ENCODE measurements at regions not wholly inside any gene's neighbourhood (a gene's known extent, or its start where the extent isn't known, plus 50 kb on each side); places are given as distances from the start of the nearest gene placed in this dataset.

DNA sequence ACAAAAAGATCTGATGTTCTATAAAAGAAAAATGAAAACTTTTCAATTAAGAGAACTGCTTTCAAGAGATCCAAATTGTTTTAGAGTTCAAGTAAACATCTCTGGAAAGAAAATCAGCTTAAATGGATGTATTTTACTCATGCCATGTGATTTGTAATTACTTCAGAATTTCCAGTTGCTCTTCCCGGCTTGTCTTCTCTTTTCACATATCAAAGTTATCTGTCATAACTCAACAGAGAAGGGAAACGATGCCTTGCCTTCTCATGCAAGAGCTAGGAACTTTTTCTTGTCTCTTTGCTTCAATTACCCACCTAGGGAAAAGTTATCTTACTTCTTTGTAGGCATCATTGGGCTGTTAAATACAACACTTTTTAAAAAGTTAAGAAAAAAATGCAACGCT is 255.2 kb upstream of the POU2AF2 start:
- TF ChIP-seq POLR2AphosphoS5 (IDR thresholded peaks at IDR 0.05) (no peak), EP300 (IDR thresholded peaks at IDR 0.05) (no peak), POLR2A (IDR thresholded peaks at IDR 0.05) (no peak)
- TF ChIP-seq, protein P1, sequence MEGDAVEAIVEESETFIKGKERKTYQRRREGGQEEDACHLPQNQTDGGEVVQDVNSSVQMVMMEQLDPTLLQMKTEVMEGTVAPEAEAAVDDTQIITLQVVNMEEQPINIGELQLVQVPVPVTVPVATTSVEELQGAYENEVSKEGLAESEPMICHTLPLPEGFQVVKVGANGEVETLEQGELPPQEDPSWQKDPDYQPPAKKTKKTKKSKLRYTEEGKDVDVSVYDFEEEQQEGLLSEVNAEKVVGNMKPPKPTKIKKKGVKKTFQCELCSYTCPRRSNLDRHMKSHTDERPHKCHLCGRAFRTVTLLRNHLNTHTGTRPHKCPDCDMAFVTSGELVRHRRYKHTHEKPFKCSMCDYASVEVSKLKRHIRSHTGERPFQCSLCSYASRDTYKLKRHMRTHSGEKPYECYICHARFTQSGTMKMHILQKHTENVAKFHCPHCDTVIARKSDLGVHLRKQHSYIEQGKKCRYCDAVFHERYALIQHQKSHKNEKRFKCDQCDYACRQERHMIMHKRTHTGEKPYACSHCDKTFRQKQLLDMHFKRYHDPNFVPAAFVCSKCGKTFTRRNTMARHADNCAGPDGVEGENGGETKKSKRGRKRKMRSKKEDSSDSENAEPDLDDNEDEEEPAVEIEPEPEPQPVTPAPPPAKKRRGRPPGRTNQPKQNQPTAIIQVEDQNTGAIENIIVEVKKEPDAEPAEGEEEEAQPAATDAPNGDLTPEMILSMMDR (IDR thresholded peaks at IDR 0.05) = no peak
- H3K4me3 ChIP-seq = no peak overlapping the region
- no peaks in the 10 kb centered on the region for H3K36me3 ChIP-seq
- no peaks in the 10 kb centered on the region for H3K27me3 ChIP-seq
- no peaks in the 10 kb centered on the region for H3K9me3 ChIP-seq
- WGBS = 69% methylated on average over 3 of the region's 3 CpGs
- H3K4me1 ChIP-seq = peaks cover 8% of the 10 kb centered on the region
- DNase-seq (ENCODE audit: low spot score in 2 of 2) = no peak
- no peak overlapping the region for H3K27ac ChIP-seq

DNA sequence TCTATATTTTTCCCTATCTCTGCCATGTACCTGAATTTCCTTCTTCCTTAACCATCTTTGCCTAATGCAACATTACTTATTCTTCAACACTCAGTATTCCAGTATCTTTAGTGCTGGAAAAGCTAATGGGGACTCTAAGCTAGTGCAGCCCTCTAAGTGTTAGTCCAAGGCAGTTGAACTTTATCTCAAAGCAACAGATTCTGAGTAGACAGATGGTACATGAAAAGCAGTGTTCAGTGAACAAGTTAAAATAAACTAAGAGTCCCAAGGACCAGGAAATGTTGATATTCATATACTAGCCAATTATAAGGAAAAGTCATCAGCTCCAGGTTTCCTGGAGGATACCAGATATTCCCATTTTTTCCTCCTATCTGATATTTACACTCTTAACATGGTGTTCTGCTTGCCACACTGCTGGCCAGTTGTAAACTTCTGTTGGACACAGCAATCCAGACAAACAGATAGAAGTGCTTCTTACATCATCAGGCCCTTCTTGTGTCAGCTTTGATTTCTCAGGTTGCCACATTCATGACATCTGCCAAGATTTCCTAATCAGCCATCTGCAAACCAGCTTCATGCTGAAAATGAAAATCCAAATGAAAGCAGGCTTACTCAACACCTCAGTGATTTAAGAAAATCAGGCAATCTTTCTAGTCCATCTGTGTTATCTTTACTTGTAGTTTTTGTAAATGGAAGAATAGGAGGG is 255.9 kb upstream of the POU2AF2 start:
- no peak overlapping the region for H3K4me3 ChIP-seq

DNA sequence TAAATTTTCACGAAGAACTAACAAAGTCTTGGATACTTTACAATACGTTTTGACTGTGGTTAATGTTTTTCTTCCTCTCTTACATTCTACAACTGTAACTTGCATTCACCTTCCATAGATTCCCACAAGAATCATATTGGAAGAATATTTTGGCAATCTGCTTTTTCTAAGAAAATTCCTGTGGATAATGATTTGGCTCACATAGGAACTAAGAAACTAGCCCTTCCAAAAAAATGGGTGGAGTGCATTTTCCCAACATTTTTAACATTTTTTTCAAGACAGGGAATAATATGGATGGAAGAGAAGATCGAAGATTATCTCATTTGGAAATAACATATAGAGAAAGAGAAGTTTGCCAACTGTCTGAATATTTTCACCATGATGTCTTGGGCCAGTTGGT is 256.9 kb upstream of the POU2AF2 start:
- H3K27me3 ChIP-seq = no peaks in the 10 kb centered on the region
- H3K36me3 ChIP-seq = no peaks in the 10 kb centered on the region
- no peak overlapping the region for H3K27ac ChIP-seq
- no peak for DNase-seq (ENCODE audit: low spot score in 2 of 2)
- H3K9me3 ChIP-seq = no peaks in the 10 kb centered on the region
- peaks cover 8% of the 10 kb centered on the region for H3K4me1 ChIP-seq
- TF ChIP-seq POLR2A (IDR thresholded peaks at IDR 0.05) (no peak), EP300 (IDR thresholded peaks at IDR 0.05) (no peak), POLR2AphosphoS5 (IDR thresholded peaks at IDR 0.05) (no peak)
- TF ChIP-seq, protein P1 (IDR thresholded peaks at IDR 0.05) = no peak
- H3K4me3 ChIP-seq = no peak overlapping the region
- WGBS = 62% methylated on average over 3 of the region's 3 CpGs

More for the DNA sequence above, 255.9 kb upstream of the POU2AF2 start:
- DNase-seq (ENCODE audit: low spot score in 2 of 2) = no peak
- Histone ChIP-seq H3K27me3 (no peaks in the 10 kb centered on the region), H3K9me3 (no peaks in the 10 kb centered on the region), H3K36me3 (no peaks in the 10 kb centered on the region), H3K4me1 (peaks cover 8% of the 10 kb centered on the region), H3K27ac (no peak overlapping the region)
- TF ChIP-seq, protein P1 (IDR thresholded peaks at IDR 0.05) = no peak
- TF ChIP-seq POLR2AphosphoS5 (IDR thresholded peaks at IDR 0.05) = peak; percentile 71 to 99 (median 84)

DNA sequence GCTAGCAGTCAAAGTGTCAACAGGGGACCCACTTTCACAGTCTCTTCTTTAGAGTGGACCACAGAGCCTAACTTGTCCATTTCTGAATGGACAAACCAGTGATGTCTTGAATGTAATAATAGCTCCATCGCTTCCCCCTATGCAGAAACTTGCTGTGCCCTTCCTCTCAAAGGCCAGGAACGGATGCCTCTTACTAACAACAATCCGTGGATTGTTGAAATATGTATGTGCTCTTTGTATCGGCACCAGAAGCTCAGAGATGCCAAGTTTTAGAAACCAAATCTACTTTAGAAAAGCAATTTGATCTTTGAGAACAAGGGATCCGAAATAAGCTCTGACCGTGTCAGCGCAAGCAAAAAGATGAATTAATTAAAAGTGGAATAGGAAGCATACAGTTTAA is 259.5 kb upstream of the POU2AF2 start:
- H3K4me3 ChIP-seq = no peak overlapping the region
- H3K27ac ChIP-seq = no peak overlapping the region
- DNase-seq (ENCODE audit: low spot score in 2 of 2) = no peak
- no peaks in the 10 kb centered on the region for H3K36me3 ChIP-seq
- TF ChIP-seq, protein P1 (IDR thresholded peaks at IDR 0.05) = no peak
- TF ChIP-seq POLR2AphosphoS5 (IDR thresholded peaks at IDR 0.05) = no peak
- no peak for TF ChIP-seq POLR2A (IDR thresholded peaks at IDR 0.05)
- no peak for TF ChIP-seq EP300 (IDR thresholded peaks at IDR 0.05)
- no peaks in the 10 kb centered on the region for H3K9me3 ChIP-seq
- H3K27me3 ChIP-seq = no peaks in the 10 kb centered on the region
- peaks cover 5% of the 10 kb centered on the region for H3K4me1 ChIP-seq
- 88% methylated on average over 7 of the region's 7 CpGs for WGBS

DNA sequence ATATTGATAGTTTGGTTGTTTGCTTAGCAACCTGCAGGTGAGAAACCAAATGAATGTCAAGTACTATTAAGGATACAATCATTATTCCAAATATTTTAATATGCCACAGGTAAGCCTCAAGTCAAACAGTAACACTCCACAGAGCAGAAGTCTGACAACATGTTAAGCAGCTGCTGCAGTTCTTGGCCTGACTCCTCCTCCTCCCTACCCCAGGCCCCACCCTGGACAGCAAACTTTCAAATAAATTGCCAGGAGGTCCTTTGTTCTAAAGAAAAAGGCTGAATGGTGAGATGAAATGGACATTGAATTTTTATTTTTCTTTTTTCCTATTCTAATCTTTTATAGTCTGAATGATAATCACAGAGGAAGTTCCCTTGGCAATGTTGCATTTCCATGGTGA is 260.0 kb upstream of the POU2AF2 start:
- H3K9me3 ChIP-seq = no peaks in the 10 kb centered on the region
- no peaks in the 10 kb centered on the region for H3K27me3 ChIP-seq
- H3K4me3 ChIP-seq = no peak overlapping the region
- DNase-seq (ENCODE audit: low spot score in 2 of 2) = no peak
- peaks cover 5% of the 10 kb centered on the region for H3K4me1 ChIP-seq
- H3K27ac ChIP-seq = no peak overlapping the region
- no peaks in the 10 kb centered on the region for H3K36me3 ChIP-seq
- TF ChIP-seq, protein P1 (IDR thresholded peaks at IDR 0.05) = no peak
- no peak for TF ChIP-seq POLR2A (IDR thresholded peaks at IDR 0.05)
- TF ChIP-seq POLR2AphosphoS5 (IDR thresholded peaks at IDR 0.05) = no peak
- no peak for TF ChIP-seq EP300 (IDR thresholded peaks at IDR 0.05)

All from suprapubic skin (tissue), 4 donors.